ENCODE measurements at regions not wholly inside any gene's neighbourhood (a gene's known extent, or its start where the extent isn't known, plus 50 kb on each side); places are given as distances from the start of the nearest gene placed in this dataset.
"Not testable (repeated sequence)": the region's sequence is repeated elsewhere in the genome, so short reads cannot be mapped to it uniquely, and the experiment has no call there.

- DNase-seq, result no peak
Observed at GRCh38 chr13:73310366-73310765, 251.6 kb downstream of the KLF5 start.

GRCh38 chr13:73307481-73307880 is 248.7 kb downstream of the KLF5 start:
- DNase-seq, result no peak

GRCh38 chr13:73306688-73307087 is 247.9 kb downstream of the KLF5 start:
- DNase-seq, result no peak

- DNase-seq, result no peak
Observed at GRCh38 chr13:73304442-73304841, 245.6 kb downstream of the KLF5 start.

- DNase-seq, result peak; percentile 28
Observed at GRCh38 chr13:73303851-73304250, 245.0 kb downstream of the KLF5 start.

- DNase-seq, result not testable (repeated sequence)
Observed at GRCh38 chr13:73301622-73302021, 242.8 kb downstream of the KLF5 start.

- DNase-seq, result no peak
Observed at GRCh38 chr13:73300718-73301425, 242.1 kb downstream of the KLF5 start.

GRCh38 chr13:73299787-73300186 is 241.0 kb downstream of the KLF5 start:
- no peak for DNase-seq

GRCh38 chr13:73293913-73294523 is 235.2 kb downstream of the KLF5 start:
- DNase-seq, result no peak

GRCh38 chr13:73292127-73292526 is 233.3 kb downstream of the KLF5 start:
- DNase-seq, result no peak

- DNase-seq, result no peak
Observed at GRCh38 chr13:73290844-73291243, 232.0 kb downstream of the KLF5 start.

- DNase-seq, result no peak
Observed at GRCh38 chr13:73288596-73288995, 229.8 kb downstream of the KLF5 start.

- DNase-seq, result no peak
Observed at GRCh38 chr13:73287831-73288230, 229.0 kb downstream of the KLF5 start.

- no peak for DNase-seq
Observed at GRCh38 chr13:73286942-73287620, 228.3 kb downstream of the KLF5 start.

GRCh38 chr13:73286177-73286576 is 227.4 kb downstream of the KLF5 start:
- no peak for DNase-seq

- no peak for DNase-seq
Observed at GRCh38 chr13:73284081-73284874, 225.5 kb downstream of the KLF5 start.

GRCh38 chr13:73283636-73284035 is 224.8 kb downstream of the KLF5 start:
- DNase-seq, result no peak

GRCh38 chr13:73281746-73282145 is 222.9 kb downstream of the KLF5 start:
- DNase-seq, result no peak

GRCh38 chr13:73278186-73278585 is 219.4 kb downstream of the KLF5 start:
- no peak for DNase-seq

- DNase-seq, result no peak
Observed at GRCh38 chr13:73275163-73275562, 216.4 kb downstream of the KLF5 start.

GRCh38 chr13:73274147-73274546 is 215.3 kb downstream of the KLF5 start:
- DNase-seq, result no peak

GRCh38 chr13:73273745-73274144 is 214.9 kb downstream of the KLF5 start:
- no peak for DNase-seq

GRCh38 chr13:73273276-73273675 is 214.5 kb downstream of the KLF5 start:
- DNase-seq, result no peak

Measured in stimulated activated naive CD4-positive, alpha-beta T cell treated with Interleukin-2 at 50 U/mL for 16 hours (primary cell).